Erythroblast (primary cell): ENCODE measurements at regions not wholly inside any gene's neighbourhood (a gene's known extent, or its start where the extent isn't known, plus 50 kb on each side); places are given as distances from the start of the nearest gene placed in this dataset.

Source experiments
- GATA1 ChIP-seq: IDR thresholded peaks from 2 replicates; pipeline ENCODE4 v1.6.1; 2011; ENCODE audit warnings: low read depth, mild to moderate bottlenecking, control low read depth, low read length, moderate library complexity
- POLR2A ChIP-seq: IDR thresholded peaks from 2 replicates; pipeline ENCODE4 v1.6.1; 2011; ENCODE audit warnings: mild to moderate bottlenecking, low read length

- TF ChIP-seq POLR2A (no peak), GATA1 (no peak)
Measured at GRCh38 chr11:109847621-109848020, 245.6 kb upstream of the ZC3H12C start.
